GM12878 (cell line): ENCODE measurements at regions not wholly inside any gene's neighbourhood (a gene's known extent, or its start where the extent isn't known, plus 50 kb on each side); places are given as distances from the start of the nearest gene placed in this dataset.

Experiments
- BRCA1 ChIP-seq: IDR thresholded peaks from 2 replicates; pipeline ENCODE4 v1.6.1; 2011; ENCODE audit warnings: low read depth, low read length, improper control_type of control experiment
- JUNB ChIP-seq: IDR thresholded peaks from 2 replicates; pipeline ENCODE4 v1.6.1; 2016; ENCODE audit warnings: antibody characterized with exemption, mild to moderate bottlenecking
- RCOR1 ChIP-seq: conservative IDR thresholded peaks from 2 replicates; pipeline ENCODE4 v1.6.1; 2012; ENCODE audit warnings: low read depth, low read length, improper control_type of control experiment
- TF ChIP-seq, protein P1 (sequence below): IDR thresholded peaks from 2 replicates; pipeline ENCODE4 v1.6.1; 2011; ENCODE audit warnings: low read depth, mild to moderate bottlenecking, low read length, moderate library complexity, borderline replicate concordance; ENCODE audit errors: extremely low read depth

DNA sequence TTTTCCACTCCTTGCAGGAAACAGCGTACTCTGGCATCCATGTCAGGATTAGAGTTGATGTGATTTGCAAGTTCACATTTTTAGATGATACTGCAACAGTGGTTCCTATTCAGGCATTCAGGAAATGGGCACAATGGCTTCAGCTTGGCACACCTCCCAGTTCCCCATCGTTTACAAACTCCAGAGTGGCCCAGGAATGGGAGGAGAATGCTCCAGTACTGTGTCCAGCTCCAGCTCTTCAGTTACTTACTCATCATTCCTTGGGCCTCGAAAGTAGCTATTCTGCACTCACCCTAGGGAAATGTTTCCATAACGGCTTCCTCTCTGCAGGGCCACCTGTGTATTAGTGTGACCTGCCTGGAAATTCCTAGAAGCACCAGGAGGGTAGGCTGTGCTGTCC lies 239.7 kb upstream of the RGS6 start:
- TF ChIP-seq RCOR1, result no peak
- TF ChIP-seq, protein P1, sequence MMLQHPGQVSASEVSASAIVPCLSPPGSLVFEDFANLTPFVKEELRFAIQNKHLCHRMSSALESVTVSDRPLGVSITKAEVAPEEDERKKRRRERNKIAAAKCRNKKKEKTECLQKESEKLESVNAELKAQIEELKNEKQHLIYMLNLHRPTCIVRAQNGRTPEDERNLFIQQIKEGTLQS, result no peak
- no peak for TF ChIP-seq BRCA1
- no peak for TF ChIP-seq JUNB
